Motor neuron (in vitro differentiated cells): ENCODE measurements at regions not wholly inside any gene's neighbourhood (a gene's known extent, or its start where the extent isn't known, plus 50 kb on each side); places are given as distances from the start of the nearest gene placed in this dataset.
"Not testable (repeated sequence)": the region's sequence is repeated elsewhere in the genome, so short reads cannot be mapped to it uniquely, and the experiment has no call there.

Source experiments
- ATAC-seq, 8 experiments: fragments of 200-7000 bp; cut with Tn5 transposase; replicated peaks in 6 of 8; 2 replicates each; pipeline ENCODE4 v1.8.0; 2021; ENCODE audit warnings: mild to moderate bottlenecking in 8 of 8, moderate library complexity in 8 of 8
- H3K27ac ChIP-seq, 2 donors: fragments of 250-450 bp; sonication (Bioruptor Pico); 2 replicates each; pipeline ENCODE4 v1.9.0; 2021; ENCODE audit warnings: antibody characterized with exemption in 2 of 2, mild to moderate bottlenecking in 2 of 2, moderate library complexity in 1 of 2
- H3K4me1 ChIP-seq, 2 donors: fragments of 250-450 bp; sonication (Bioruptor Pico); replicated peaks in 1 of 2; 2 replicates each; pipeline ENCODE4 v1.6.1; 2021; ENCODE audit warnings: antibody characterized with exemption in 2 of 2, mild to moderate bottlenecking in 2 of 2, moderate library complexity in 1 of 2
- H3K4me3 ChIP-seq, 5 donors: fragments of 250-450 bp; sonication (Bioruptor Pico); 2 replicates each; pipeline ENCODE4 v1.9.0; 2021; ENCODE audit warnings: antibody characterized with exemption in 5 of 5, mild to moderate bottlenecking in 5 of 5, moderate library complexity in 4 of 5
- WGBS, 10 experiments: fragments of 450-650 bp; shearing (Covaris generic); methylation state at CpG; one replicate each; pipeline ENCODE4 v1.0.0; 2022; 5-methylcytosine and 5-hydroxymethylcytosine counted together
- in situ Hi-C, 9 experiments: fragments of 400-800 bp; cut with MboI; loops; one replicate each; pipeline ENCODE4 v1.15.0; 2021; ENCODE audit warnings: low sequenced_read_pairs in 9 of 9, low pct_unique_long_range_greater_than_20kb in 2 of 9; ENCODE audit not compliant: unreplicated experiment in 9 of 9

DNA sequence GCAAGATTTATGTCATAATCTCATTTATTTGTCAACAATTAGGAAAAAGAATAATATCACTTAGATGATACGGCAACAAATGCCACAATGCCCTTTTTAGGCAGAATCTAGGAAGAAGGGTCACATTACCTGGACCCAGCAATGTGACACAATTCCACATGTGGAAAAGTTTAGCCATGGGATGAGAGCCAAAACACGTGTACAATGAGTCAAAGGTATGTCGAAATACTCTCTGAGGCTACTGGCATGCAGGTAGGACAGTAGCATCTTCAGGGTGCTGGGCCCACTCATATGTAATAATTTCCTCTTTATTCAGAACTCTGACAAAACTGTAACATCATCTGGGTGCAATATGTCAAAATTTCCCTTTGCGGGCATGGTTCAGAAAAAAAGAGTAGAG is 175.7 kb upstream of the BPY2C start:
- in situ Hi-C loops: not testable (repeated sequence)

GRCh38 chrY:25216909-25217308 is 165.0 kb upstream of the BPY2C start:
- H3K27ac ChIP-seq, ATAC-seq, H3K4me1 ChIP-seq, in situ Hi-C loops, H3K4me3 ChIP-seq: not testable (repeated sequence)
- no CpG with 5 or more reads among the region's 1 CpG for WGBS, 10 experiments

More for the DNA sequence above, 175.7 kb upstream of the BPY2C start:
- not testable (repeated sequence) for H3K4me3 ChIP-seq, H3K27ac ChIP-seq, H3K4me1 ChIP-seq, ATAC-seq
- no CpG with 5 or more reads among the region's 4 CpGs for WGBS, 10 experiments

DNA sequence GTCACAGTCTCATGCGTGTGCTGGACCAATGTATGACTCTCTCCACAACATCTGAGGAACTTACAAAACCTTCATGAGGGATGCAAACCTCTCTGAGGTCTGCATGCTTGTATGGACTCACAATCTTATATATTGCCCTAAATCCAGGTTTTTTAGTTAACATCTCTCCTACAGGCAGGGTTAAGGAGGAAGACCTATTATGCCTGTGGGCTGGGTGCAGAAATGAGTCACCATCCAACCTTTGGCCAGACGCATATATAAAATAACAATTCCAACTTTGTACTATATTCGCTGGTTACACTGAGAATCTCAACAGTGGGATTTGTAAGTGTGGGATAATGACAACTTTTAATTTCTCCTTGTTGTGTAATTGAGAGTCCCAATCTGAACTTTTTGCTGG is 160.2 kb upstream of the BPY2C start:
- H3K4me3 ChIP-seq, H3K27ac ChIP-seq, H3K4me1 ChIP-seq, in situ Hi-C loops: not testable (repeated sequence)
- peak in 2 of 8 experiments; percentile 18 to 35 for ATAC-seq
- WGBS, 10 experiments: no CpG with 5 or more reads among the region's 3 CpGs

- peak in 1 of 8 experiments; percentile 13 for ATAC-seq
- no CpG with 5 or more reads among the region's 5 CpGs for WGBS, 10 experiments
- in situ Hi-C loops, H3K4me3 ChIP-seq, H3K4me1 ChIP-seq, H3K27ac ChIP-seq: not testable (repeated sequence)
Observed at GRCh38 chrY:25211552-25211951, 159.6 kb upstream of the BPY2C start.

- in situ Hi-C loops, H3K4me3 ChIP-seq, H3K4me1 ChIP-seq, H3K27ac ChIP-seq, ATAC-seq: not testable (repeated sequence)
Observed at GRCh38 chrY:25207373-25207772, 155.5 kb upstream of the BPY2C start.
